Bronchial epithelial cell (primary cell): ENCODE measurements at regions not wholly inside any gene's neighbourhood (a gene's known extent, or its start where the extent isn't known, plus 50 kb on each side); places are given as distances from the start of the nearest gene placed in this dataset.

ENCODE experiments used
- DNase-seq: peaks from one replicate; pipeline ENCODE4 v3.0.0-alpha.2; 2010; ENCODE audit warnings: low read depth
- FAIRE-seq: peaks from 2 replicates; lab custom pipeline; 2011; peaks lifted over from hg19 to GRCh38; lab: Jason Lieb, UNC
- H3K27me3 ChIP-seq: 2 replicates; pipeline ENCODE4 v1.5.1; 2011; ENCODE audit warnings: low read length; ENCODE audit not compliant: control insufficient read depth, insufficient read depth
- H3K36me3 ChIP-seq: 2 replicates; pipeline ENCODE4 v1.5.1; 2011; ENCODE audit warnings: low read length; ENCODE audit not compliant: control insufficient read depth, insufficient read depth
- H3K4me3 ChIP-seq: 2 replicates; pipeline ENCODE4 v1.5.1; 2011; ENCODE audit warnings: mild to moderate bottlenecking, low read depth, low read length, control low read depth
- CTCF ChIP-seq: IDR thresholded peaks from 2 replicates; pipeline ENCODE4 v1.5.1; 2011; ENCODE audit warnings: mild to moderate bottlenecking, moderate library complexity, low read length, control low read depth, inconsistent platforms; ENCODE audit not compliant: insufficient read depth, severe bottlenecking

GRCh38 chr7:26467541-26467940 is 175.9 kb downstream of the SNX10 start:
- TF ChIP-seq CTCF, result no peak
- no peak overlapping the region for H3K4me3 ChIP-seq
- peaks cover 1% of the 10 kb centered on the region for H3K27me3 ChIP-seq
- DNase-seq (no peak), FAIRE-seq (no peak)
- H3K36me3 ChIP-seq, result no peaks in the 10 kb centered on the region

GRCh38 chr7:26468625-26469024 is 177.0 kb downstream of the SNX10 start:
- DNase-seq (no peak), FAIRE-seq (no peak)
- no peak for TF ChIP-seq CTCF
- no peaks in the 10 kb centered on the region for H3K36me3 ChIP-seq
- H3K27me3 ChIP-seq, result peaks cover 1% of the 10 kb centered on the region
- no peak overlapping the region for H3K4me3 ChIP-seq

GRCh38 chr7:26469188-26469587 is 177.5 kb downstream of the SNX10 start:
- FAIRE-seq, result no peak
- DNase-seq, result no peak
- no peak for TF ChIP-seq CTCF
- Histone ChIP-seq H3K4me3 (no peak overlapping the region), H3K36me3 (no peaks in the 10 kb centered on the region), H3K27me3 (peaks cover 1% of the 10 kb centered on the region)

- H3K36me3 ChIP-seq, result no peaks in the 10 kb centered on the region
- H3K4me3 ChIP-seq, result no peak overlapping the region
- peaks cover 1% of the 10 kb centered on the region for H3K27me3 ChIP-seq
- TF ChIP-seq CTCF, result no peak
- no peak for FAIRE-seq
- DNase-seq, result no peak
These were observed 179.0 kb downstream of the SNX10 start for GRCh38 chr7:26470691-26471090.

- no peak overlapping the region for H3K4me3 ChIP-seq
- no peaks in the 10 kb centered on the region for H3K36me3 ChIP-seq
- peaks cover 1% of the 10 kb centered on the region for H3K27me3 ChIP-seq
- TF ChIP-seq CTCF, result no peak
- no peak for DNase-seq
- no peak for FAIRE-seq
These were observed 179.8 kb downstream of the SNX10 start for GRCh38 chr7:26471306-26472075.

GRCh38 chr7:26472971-26473370 is 181.3 kb downstream of the SNX10 start:
- Histone ChIP-seq H3K27me3 (peaks cover 1% of the 10 kb centered on the region), H3K4me3 (no peak overlapping the region), H3K36me3 (no peaks in the 10 kb centered on the region)
- no peak for TF ChIP-seq CTCF
- FAIRE-seq (no peak), DNase-seq (no peak)
